Type B pancreatic cell (in vitro differentiated cells): ENCODE measurements at regions not wholly inside any gene's neighbourhood (a gene's known extent, or its start where the extent isn't known, plus 50 kb on each side); places are given as distances from the start of the nearest gene placed in this dataset.

Experiments
- DNase-seq: peaks from one replicate; pipeline ENCODE4 v3.0.0; 2021; ENCODE audit warnings: mixed read lengths; ENCODE audit not compliant: unreplicated experiment; ENCODE audit errors: extremely low spot score
- H3K27ac Mint-ChIP-seq: 2 replicates; pipeline ENCODE4 v1.8.0; 2021; ENCODE audit warnings: mild to moderate bottlenecking, mixed read lengths
- H3K27me3 Mint-ChIP-seq: 2 replicates; pipeline ENCODE4 v1.8.0; 2021; ENCODE audit warnings: mixed read lengths
- H3K36me3 Mint-ChIP-seq: 2 replicates; pipeline ENCODE4 v1.8.0; 2021; ENCODE audit warnings: mixed read lengths
- H3K4me1 Mint-ChIP-seq: one replicate; pipeline ENCODE4 v1.8.0; 2021; ENCODE audit warnings: mixed read lengths; ENCODE audit not compliant: unreplicated experiment
- H3K4me3 Mint-ChIP-seq: 2 replicates; pipeline ENCODE4 v1.8.0; 2021; ENCODE audit warnings: mild to moderate bottlenecking, mixed read lengths
- H3K9me3 Mint-ChIP-seq: 2 replicates; pipeline ENCODE4 v1.8.0; 2021; ENCODE audit warnings: mixed read lengths
- CTCF ChIP-seq: fragments of 200-600 bp; sonication (generic); conservative IDR thresholded peaks from 2 replicates; pipeline ENCODE4 v1.5.0; 2021; ENCODE audit warnings: antibody characterized with exemption, mild to moderate bottlenecking

- Mint-ChIP-seq H3K4me1 (peaks cover 11% of the 10 kb centered on the region), H3K36me3 (peaks cover 7% of the 10 kb centered on the region), H3K9me3 (no peaks in the 10 kb centered on the region), H3K27me3 (no peaks in the 10 kb centered on the region), H3K27ac (no peak overlapping the region), H3K4me3 (no peak overlapping the region)
- TF ChIP-seq CTCF = no peak
- no peak for DNase-seq
These were observed 92.1 kb downstream of the SLC25A47 start for GRCh38 chr14:100415226-100415625.

DNA sequence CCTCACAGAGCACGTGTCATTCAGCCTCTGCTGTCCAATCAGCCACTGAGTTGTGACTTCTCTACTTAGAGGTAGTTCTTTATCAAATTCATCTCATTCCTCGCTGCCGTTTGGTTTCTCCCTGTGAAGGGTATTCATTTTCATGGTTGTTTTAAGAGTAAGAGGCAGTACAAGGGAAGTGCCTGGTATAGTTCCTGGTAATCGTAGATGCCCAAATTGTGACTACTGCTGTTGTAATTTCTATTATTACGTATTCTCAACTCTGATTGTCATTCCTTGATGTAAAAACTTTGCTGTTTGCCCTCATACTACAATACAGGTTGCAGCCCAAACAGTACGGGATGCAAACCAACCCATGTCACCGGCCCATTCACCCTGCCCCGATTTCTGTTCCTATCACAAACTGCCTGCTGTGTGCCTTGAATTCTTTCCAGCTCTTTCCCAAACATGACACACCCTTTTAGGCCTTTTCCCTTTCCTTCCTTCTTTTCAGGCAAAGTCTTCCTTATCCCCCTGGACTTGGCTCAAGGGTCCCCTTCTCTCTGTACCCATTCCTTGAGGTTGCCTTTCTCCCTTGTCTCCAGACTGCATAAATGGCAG lies 93.0 kb downstream of the SLC25A47 start:
- no peak for TF ChIP-seq CTCF
- Mint-ChIP-seq H3K4me3 (no peak overlapping the region), H3K36me3 (peaks cover 4% of the 10 kb centered on the region), H3K9me3 (no peaks in the 10 kb centered on the region), H3K27me3 (no peaks in the 10 kb centered on the region), H3K4me1 (peaks cover 7% of the 10 kb centered on the region), H3K27ac (no peak overlapping the region)
- no peak for DNase-seq

DNA sequence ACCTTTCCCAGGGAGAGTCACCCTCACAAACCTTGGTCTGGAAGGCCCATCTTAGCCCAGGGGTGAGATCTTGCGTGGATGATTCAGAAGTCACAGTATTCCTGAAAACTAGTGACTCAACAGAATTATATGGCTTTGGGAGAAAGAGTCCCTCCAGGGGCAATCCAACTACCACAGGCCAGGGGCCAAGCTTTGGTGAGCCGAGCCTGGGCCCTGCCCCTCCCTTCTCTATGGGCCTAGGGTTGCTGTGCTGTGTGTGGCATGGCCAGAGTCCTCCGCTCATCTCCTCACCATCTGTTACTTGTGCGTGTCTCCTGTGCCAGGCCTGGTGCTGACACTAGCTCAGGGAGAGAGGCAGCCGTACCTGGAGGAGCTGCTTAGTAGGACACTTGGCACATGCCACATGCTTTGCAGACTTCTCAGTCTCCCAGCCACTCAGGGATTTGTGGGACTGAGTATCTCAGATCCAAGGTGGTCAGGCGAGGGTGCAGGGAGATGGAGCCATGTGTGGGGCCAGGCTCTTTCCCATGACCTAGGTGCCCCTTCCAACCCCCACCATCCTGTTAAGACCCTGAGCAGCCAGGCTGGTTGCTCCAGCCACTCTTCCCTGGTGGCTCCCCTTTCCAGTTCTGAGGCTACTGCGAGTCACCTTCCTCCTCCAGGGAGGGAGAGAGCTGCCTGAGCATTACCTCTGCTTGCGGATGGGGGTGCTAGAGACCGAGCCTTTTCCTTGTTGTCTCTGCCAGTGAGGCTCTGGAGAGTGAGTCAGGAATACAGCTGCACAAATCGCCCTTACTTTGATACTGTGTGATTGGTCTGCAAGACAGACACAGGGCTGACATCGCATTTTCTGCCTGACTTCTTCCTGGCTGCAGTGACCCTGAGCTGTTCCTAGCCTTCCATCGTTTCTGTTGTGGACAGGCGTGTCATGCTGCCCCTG lies 94.1 kb downstream of the SLC25A47 start:
- H3K4me3 Mint-ChIP-seq = no peak overlapping the region
- H3K4me1 Mint-ChIP-seq = peaks cover 14% of the 10 kb centered on the region
- no peak for DNase-seq
- no peaks in the 10 kb centered on the region for H3K27me3 Mint-ChIP-seq
- H3K27ac Mint-ChIP-seq = no peak overlapping the region
- peaks cover 4% of the 10 kb centered on the region for H3K36me3 Mint-ChIP-seq
- TF ChIP-seq CTCF = peak; percentile 78
- no peaks in the 10 kb centered on the region for H3K9me3 Mint-ChIP-seq

DNA sequence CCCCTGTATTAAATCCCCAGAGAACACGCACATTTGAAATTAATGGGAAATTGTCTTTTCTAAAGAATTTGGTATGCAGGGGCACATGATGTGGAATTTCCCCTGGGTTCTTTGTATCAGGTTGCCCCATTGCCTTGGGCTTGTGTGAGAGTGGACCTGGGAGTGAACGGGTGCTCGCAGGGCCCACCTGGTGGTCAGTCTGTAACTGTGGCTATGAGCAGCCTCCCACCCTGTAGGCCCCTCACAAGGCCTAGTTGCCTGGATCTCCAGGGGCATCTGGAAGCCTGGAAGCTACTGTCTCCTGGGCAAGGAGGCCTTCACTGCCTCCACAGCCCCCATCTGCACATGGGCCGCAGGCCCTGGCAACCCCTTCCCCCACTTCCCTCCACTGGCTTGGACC lies 96.7 kb downstream of the SLC25A47 start:
- H3K27ac Mint-ChIP-seq = no peak overlapping the region
- H3K9me3 Mint-ChIP-seq = no peaks in the 10 kb centered on the region
- peak; percentile 61 for TF ChIP-seq CTCF
- H3K4me1 Mint-ChIP-seq = peaks cover 16% of the 10 kb centered on the region
- no peak for DNase-seq
- H3K4me3 Mint-ChIP-seq = no peak overlapping the region
- H3K27me3 Mint-ChIP-seq = no peaks in the 10 kb centered on the region
- no peaks in the 10 kb centered on the region for H3K36me3 Mint-ChIP-seq

- DNase-seq = no peak
- no peak for TF ChIP-seq CTCF
- H3K27me3 Mint-ChIP-seq = no peaks in the 10 kb centered on the region
- H3K4me1 Mint-ChIP-seq = peaks cover 31% of the 10 kb centered on the region
- H3K27ac Mint-ChIP-seq = no peak overlapping the region
- H3K36me3 Mint-ChIP-seq = no peaks in the 10 kb centered on the region
- H3K4me3 Mint-ChIP-seq = no peak overlapping the region
- no peaks in the 10 kb centered on the region for H3K9me3 Mint-ChIP-seq
These were observed 98.8 kb downstream of the SLC25A47 start for GRCh38 chr14:100421756-100422470.
